GM12878 (cell line): ENCODE measurements at regions not wholly inside any gene's neighbourhood (a gene's known extent, or its start where the extent isn't known, plus 50 kb on each side); places are given as distances from the start of the nearest gene placed in this dataset.

Experiments
- MEF2A ChIP-seq: IDR thresholded peaks from 2 replicates; pipeline ENCODE4 v1.6.1; 2011; ENCODE audit warnings: low read depth, mild to moderate bottlenecking, low read length, moderate library complexity; ENCODE audit not compliant: insufficient read depth
- ZZZ3 ChIP-seq: IDR thresholded peaks from 2 replicates; pipeline ENCODE4 v1.6.1; 2011; ENCODE audit warnings: low read depth; ENCODE audit not compliant: control insufficient read depth, insufficient read length
- TF ChIP-seq, protein P1 (sequence below): fragments of 450-650 bp; IDR thresholded peaks from 2 replicates; pipeline ENCODE4 v1.6.1; 2017; ENCODE audit warnings: mild to moderate bottlenecking, low read depth, inconsistent platforms; ENCODE audit not compliant: poor library complexity, severe bottlenecking

DNA sequence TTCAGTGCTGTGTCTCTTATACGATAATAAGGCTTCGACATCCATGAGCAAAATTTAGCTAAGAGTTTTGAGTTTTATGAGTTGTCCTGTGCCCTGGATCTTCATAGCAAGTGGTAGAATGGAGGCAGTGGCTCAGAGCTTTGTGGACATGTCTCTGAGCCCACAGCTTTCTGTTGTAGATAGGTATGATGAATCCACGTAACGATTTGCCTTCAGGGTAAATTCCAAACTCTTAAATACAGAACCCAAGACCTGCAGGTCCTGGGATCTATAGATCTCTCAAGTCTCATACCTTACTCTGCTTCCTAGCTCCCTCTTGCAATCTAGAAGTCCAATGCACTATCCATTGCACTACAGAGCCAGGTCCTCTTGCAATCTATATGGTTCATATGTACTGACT is 59.5 kb upstream of the TLE4 start (continued):
- TF ChIP-seq ZZZ3 (no peak), MEF2A (no peak)
- TF ChIP-seq, protein P1, sequence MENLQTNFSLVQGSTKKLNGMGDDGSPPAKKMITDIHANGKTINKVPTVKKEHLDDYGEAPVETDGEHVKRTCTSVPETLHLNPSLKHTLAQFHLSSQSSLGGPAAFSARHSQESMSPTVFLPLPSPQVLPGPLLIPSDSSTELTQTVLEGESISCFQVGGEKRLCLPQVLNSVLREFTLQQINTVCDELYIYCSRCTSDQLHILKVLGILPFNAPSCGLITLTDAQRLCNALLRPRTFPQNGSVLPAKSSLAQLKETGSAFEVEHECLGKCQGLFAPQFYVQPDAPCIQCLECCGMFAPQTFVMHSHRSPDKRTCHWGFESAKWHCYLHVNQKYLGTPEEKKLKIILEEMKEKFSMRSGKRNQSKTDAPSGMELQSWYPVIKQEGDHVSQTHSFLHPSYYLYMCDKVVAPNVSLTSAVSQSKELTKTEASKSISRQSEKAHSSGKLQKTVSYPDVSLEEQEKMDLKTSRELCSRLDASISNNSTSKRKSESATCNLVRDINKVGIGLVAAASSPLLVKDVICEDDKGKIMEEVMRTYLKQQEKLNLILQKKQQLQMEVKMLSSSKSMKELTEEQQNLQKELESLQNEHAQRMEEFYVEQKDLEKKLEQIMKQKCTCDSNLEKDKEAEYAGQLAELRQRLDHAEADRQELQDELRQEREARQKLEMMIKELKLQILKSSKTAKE: no peak
